ENCODE measurements at regions not wholly inside any gene's neighbourhood (a gene's known extent, or its start where the extent isn't known, plus 50 kb on each side); places are given as distances from the start of the nearest gene placed in this dataset.

GRCh38 chr14:100484531-100485267 is 102.5 kb downstream of the BEGAIN start:
- Histone ChIP-seq H3K36me3 (ENCODE audit: control insufficient read depth in 4 of 4, insufficient read depth in 3 of 4, low read depth in 1 of 4, low read length in 3 of 4) (no peaks in the 10 kb centered on the region), H3K9me3 (ENCODE audit: control insufficient read depth in 4 of 4, low read length in 3 of 4) (no peaks in the 10 kb centered on the region), H3K9ac (ENCODE audit: low read depth in 1 of 2, low read length in 2 of 2) (no peak overlapping the region), H3K27me3 (ENCODE audit: control insufficient read depth in 4 of 4, insufficient read depth in 4 of 4, low read length in 3 of 4) (no peaks in the 10 kb centered on the region), H3K4me3 (ENCODE audit: low read depth in 1 of 3, low read length in 3 of 3) (no peak overlapping the region), H3K4me1 (ENCODE audit: control insufficient read depth in 4 of 4, insufficient read depth in 4 of 4, low read length in 3 of 4) (no peaks in the 10 kb centered on the region), H3K27ac (ENCODE audit: low read depth in 1 of 2, low read length in 2 of 2) (no peak overlapping the region)
- no peak for DNase-seq (ENCODE audit: low spot score)
- 99% methylated on average over 4 of the region's 4 CpGs for WGBS
- TF ChIP-seq, protein P1, sequence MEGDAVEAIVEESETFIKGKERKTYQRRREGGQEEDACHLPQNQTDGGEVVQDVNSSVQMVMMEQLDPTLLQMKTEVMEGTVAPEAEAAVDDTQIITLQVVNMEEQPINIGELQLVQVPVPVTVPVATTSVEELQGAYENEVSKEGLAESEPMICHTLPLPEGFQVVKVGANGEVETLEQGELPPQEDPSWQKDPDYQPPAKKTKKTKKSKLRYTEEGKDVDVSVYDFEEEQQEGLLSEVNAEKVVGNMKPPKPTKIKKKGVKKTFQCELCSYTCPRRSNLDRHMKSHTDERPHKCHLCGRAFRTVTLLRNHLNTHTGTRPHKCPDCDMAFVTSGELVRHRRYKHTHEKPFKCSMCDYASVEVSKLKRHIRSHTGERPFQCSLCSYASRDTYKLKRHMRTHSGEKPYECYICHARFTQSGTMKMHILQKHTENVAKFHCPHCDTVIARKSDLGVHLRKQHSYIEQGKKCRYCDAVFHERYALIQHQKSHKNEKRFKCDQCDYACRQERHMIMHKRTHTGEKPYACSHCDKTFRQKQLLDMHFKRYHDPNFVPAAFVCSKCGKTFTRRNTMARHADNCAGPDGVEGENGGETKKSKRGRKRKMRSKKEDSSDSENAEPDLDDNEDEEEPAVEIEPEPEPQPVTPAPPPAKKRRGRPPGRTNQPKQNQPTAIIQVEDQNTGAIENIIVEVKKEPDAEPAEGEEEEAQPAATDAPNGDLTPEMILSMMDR (IDR thresholded peaks at IDR 0.05; ENCODE audit: low read depth, low read length, missing input control) = no peak
- TF ChIP-seq, protein P2, sequence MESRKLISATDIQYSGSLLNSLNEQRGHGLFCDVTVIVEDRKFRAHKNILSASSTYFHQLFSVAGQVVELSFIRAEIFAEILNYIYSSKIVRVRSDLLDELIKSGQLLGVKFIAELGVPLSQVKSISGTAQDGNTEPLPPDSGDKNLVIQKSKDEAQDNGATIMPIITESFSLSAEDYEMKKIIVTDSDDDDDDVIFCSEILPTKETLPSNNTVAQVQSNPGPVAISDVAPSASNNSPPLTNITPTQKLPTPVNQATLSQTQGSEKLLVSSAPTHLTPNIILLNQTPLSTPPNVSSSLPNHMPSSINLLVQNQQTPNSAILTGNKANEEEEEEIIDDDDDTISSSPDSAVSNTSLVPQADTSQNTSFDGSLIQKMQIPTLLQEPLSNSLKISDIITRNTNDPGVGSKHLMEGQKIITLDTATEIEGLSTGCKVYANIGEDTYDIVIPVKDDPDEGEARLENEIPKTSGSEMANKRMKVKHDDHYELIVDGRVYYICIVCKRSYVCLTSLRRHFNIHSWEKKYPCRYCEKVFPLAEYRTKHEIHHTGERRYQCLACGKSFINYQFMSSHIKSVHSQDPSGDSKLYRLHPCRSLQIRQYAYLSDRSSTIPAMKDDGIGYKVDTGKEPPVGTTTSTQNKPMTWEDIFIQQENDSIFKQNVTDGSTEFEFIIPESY (IDR thresholded peaks at IDR 0.05) = no peak
- TF ChIP-seq HNF4G (IDR thresholded peaks at IDR 0.05) = no peak
- TF ChIP-seq JUND (IDR thresholded peaks at IDR 0.05) = no peak
- no peak for TF ChIP-seq HNF4A (conservative IDR thresholded peaks at IDR 0.05)
- TF ChIP-seq EGR1 (IDR thresholded peaks at IDR 0.05; ENCODE audit: low read depth in 2 of 2) = no peak
- no peak for TF ChIP-seq GABPA (IDR thresholded peaks at IDR 0.05 in 1 of 2, conservative IDR thresholded peaks at IDR 0.05 in 1 of 2)
- TF ChIP-seq TAF1 (conservative IDR thresholded peaks at IDR 0.05) = no peak
- TF ChIP-seq, protein P3, sequence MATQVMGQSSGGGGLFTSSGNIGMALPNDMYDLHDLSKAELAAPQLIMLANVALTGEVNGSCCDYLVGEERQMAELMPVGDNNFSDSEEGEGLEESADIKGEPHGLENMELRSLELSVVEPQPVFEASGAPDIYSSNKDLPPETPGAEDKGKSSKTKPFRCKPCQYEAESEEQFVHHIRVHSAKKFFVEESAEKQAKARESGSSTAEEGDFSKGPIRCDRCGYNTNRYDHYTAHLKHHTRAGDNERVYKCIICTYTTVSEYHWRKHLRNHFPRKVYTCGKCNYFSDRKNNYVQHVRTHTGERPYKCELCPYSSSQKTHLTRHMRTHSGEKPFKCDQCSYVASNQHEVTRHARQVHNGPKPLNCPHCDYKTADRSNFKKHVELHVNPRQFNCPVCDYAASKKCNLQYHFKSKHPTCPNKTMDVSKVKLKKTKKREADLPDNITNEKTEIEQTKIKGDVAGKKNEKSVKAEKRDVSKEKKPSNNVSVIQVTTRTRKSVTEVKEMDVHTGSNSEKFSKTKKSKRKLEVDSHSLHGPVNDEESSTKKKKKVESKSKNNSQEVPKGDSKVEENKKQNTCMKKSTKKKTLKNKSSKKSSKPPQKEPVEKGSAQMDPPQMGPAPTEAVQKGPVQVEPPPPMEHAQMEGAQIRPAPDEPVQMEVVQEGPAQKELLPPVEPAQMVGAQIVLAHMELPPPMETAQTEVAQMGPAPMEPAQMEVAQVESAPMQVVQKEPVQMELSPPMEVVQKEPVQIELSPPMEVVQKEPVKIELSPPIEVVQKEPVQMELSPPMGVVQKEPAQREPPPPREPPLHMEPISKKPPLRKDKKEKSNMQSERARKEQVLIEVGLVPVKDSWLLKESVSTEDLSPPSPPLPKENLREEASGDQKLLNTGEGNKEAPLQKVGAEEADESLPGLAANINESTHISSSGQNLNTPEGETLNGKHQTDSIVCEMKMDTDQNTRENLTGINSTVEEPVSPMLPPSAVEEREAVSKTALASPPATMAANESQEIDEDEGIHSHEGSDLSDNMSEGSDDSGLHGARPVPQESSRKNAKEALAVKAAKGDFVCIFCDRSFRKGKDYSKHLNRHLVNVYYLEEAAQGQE (IDR thresholded peaks at IDR 0.05) = no peak
- TF ChIP-seq RAD21 (IDR thresholded peaks at IDR 0.05) = no peak
- no peak for TF ChIP-seq RXRA (IDR thresholded peaks at IDR 0.05)
- no peak for TF ChIP-seq ATF3 (IDR thresholded peaks at IDR 0.05)
- TF ChIP-seq FOXA1 (IDR thresholded peaks at IDR 0.05) = no peak
- TF ChIP-seq SP1 (IDR thresholded peaks at IDR 0.05) = no peak
- TF ChIP-seq, protein P4, sequence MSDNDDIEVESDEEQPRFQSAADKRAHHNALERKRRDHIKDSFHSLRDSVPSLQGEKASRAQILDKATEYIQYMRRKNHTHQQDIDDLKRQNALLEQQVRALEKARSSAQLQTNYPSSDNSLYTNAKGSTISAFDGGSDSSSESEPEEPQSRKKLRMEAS (IDR thresholded peaks at IDR 0.05) = no peak
- TF ChIP-seq NR2F2 (IDR thresholded peaks at IDR 0.05) = no peak
- TF ChIP-seq FOXA2 (IDR thresholded peaks at IDR 0.05) = no peak
- no peak for TF ChIP-seq YY1 (IDR thresholded peaks at IDR 0.05)

All from liver (tissue), 8 donors.